H9 (cell line): ENCODE measurements at regions not wholly inside any gene's neighbourhood (a gene's known extent, or its start where the extent isn't known, plus 50 kb on each side); places are given as distances from the start of the nearest gene placed in this dataset.
A peak's percentile ranks its signal among the peaks of the same experiment; 100 is the strongest.

ENCODE experiments used
- DNase-seq: peaks from one replicate; pipeline ENCODE4 v3.0.0-alpha.2; 2017
- H2AFZ ChIP-seq: one replicate; pipeline ENCODE4 v1.6.1; 2013; ENCODE audit warnings: mild to moderate bottlenecking, low read length, control low read depth, moderate library complexity
- H2AK5ac ChIP-seq: 2 replicates; pipeline ENCODE4 v1.6.1; 2013; ENCODE audit warnings: low read length, control low read depth, mixed read lengths; ENCODE audit not compliant: insufficient read length
- H2BK120ac ChIP-seq: one replicate; pipeline ENCODE4 v1.6.1; 2013; ENCODE audit warnings: low read depth, mild to moderate bottlenecking, low read length, control low read depth, inconsistent platforms; ENCODE audit not compliant: poor library complexity, severe bottlenecking
- H2BK12ac ChIP-seq: 2 replicates; pipeline ENCODE4 v1.6.1; 2013; ENCODE audit warnings: low read length, control low read depth, mixed read lengths, low read depth; ENCODE audit not compliant: insufficient read length
- H2BK15ac ChIP-seq: 2 replicates; pipeline ENCODE4 v1.6.1; 2013; ENCODE audit warnings: low read depth, low read length, control low read depth
- H2BK20ac ChIP-seq: one replicate; pipeline ENCODE4 v1.6.1; 2013; ENCODE audit warnings: low read depth, mild to moderate bottlenecking, low read length, control low read depth, inconsistent platforms; ENCODE audit not compliant: poor library complexity, severe bottlenecking
- H2BK5ac ChIP-seq: 2 replicates; pipeline ENCODE4 v1.6.1; 2013; ENCODE audit warnings: low read length, control low read depth, mixed read lengths; ENCODE audit not compliant: insufficient read length
- H3K14ac ChIP-seq: 2 replicates; pipeline ENCODE4 v1.6.1; 2013; ENCODE audit warnings: low read length, control low read depth; ENCODE audit not compliant: insufficient read depth
- H3K18ac ChIP-seq: 2 replicates; pipeline ENCODE4 v1.6.1; 2013; ENCODE audit warnings: low read depth, mild to moderate bottlenecking, mixed read lengths, low read length, control low read depth; ENCODE audit not compliant: insufficient read length
- H3K23ac ChIP-seq: 2 replicates; pipeline ENCODE4 v1.6.1; 2013; ENCODE audit warnings: low read length, control low read depth, mixed read lengths, low read depth; ENCODE audit not compliant: insufficient read length
- H3K23me2 ChIP-seq: 2 replicates; pipeline ENCODE4 v1.6.1; 2013; ENCODE audit warnings: low read depth, mild to moderate bottlenecking, mixed read lengths, low read length, control low read depth; ENCODE audit not compliant: insufficient read length, poor library complexity, severe bottlenecking
- H3K27ac ChIP-seq: 2 replicates; pipeline ENCODE4 v1.5.1; 2013; ENCODE audit warnings: low read length, control low read depth, mixed read lengths, low read depth; ENCODE audit not compliant: insufficient read length
- H3K27me3 ChIP-seq: 2 replicates; pipeline ENCODE4 v1.6.1; 2013; ENCODE audit warnings: low read length, control low read depth, inconsistent platforms; ENCODE audit not compliant: insufficient read depth
- H3K4ac ChIP-seq: 2 replicates; pipeline ENCODE4 v1.6.1; 2013; ENCODE audit warnings: low read depth, mild to moderate bottlenecking, control low read depth, inconsistent platforms, low read length, moderate library complexity
- H3K4me1 ChIP-seq: 2 replicates; pipeline ENCODE4 v1.6.1; 2013; ENCODE audit warnings: low read length, control low read depth, inconsistent platforms; ENCODE audit not compliant: insufficient read depth
- H3K4me2 ChIP-seq: 2 replicates; pipeline ENCODE4 v1.6.1; 2013; ENCODE audit warnings: low read length, control low read depth, mixed read lengths; ENCODE audit not compliant: insufficient read length, insufficient read depth
- H3K56ac ChIP-seq: 2 replicates; pipeline ENCODE4 v1.6.1; 2013; ENCODE audit warnings: low read depth, mild to moderate bottlenecking, mixed read lengths, low read length, control low read depth; ENCODE audit not compliant: insufficient read length
- H3K79me1 ChIP-seq: 2 replicates; pipeline ENCODE4 v1.6.1; 2013; ENCODE audit warnings: low read depth, mild to moderate bottlenecking, moderate library complexity, low read length, control low read depth, inconsistent platforms; ENCODE audit not compliant: insufficient read depth, poor library complexity, severe bottlenecking
- H3K79me2 ChIP-seq: 2 replicates; pipeline ENCODE4 v1.6.1; 2013; ENCODE audit warnings: low read length, control low read depth, inconsistent platforms; ENCODE audit not compliant: insufficient read depth
- H3K9ac ChIP-seq: 2 replicates; pipeline ENCODE4 v1.6.1; 2013; ENCODE audit warnings: low read length, control low read depth, mixed read lengths; ENCODE audit not compliant: insufficient read length; ENCODE audit errors: extremely low read depth
- H3K9me3 ChIP-seq: one replicate; pipeline ENCODE4 v1.6.1; 2013; ENCODE audit warnings: low read depth, low read length, inconsistent platforms; ENCODE audit not compliant: control insufficient read depth
- H3T11ph ChIP-seq: one replicate; pipeline ENCODE4 v1.6.1; 2013; ENCODE audit warnings: mild to moderate bottlenecking, low read length, control low read depth, inconsistent platforms
- H4K20me1 ChIP-seq: one replicate; pipeline ENCODE4 v1.6.1; 2013; ENCODE audit not compliant: control insufficient read depth, insufficient read length, insufficient read depth
- H4K5ac ChIP-seq: 2 replicates; pipeline ENCODE4 v1.6.1; 2013; ENCODE audit warnings: low read depth, mild to moderate bottlenecking, mixed read lengths, low read length, control low read depth; ENCODE audit not compliant: insufficient read length
- H4K8ac ChIP-seq: replicated peaks from 2 replicates; pipeline ENCODE4 v1.6.1; 2013; ENCODE audit warnings: low read length, control low read depth, mixed read lengths, low read depth; ENCODE audit not compliant: insufficient read length
- H4K91ac ChIP-seq: 2 replicates; pipeline ENCODE4 v1.6.1; 2013; ENCODE audit warnings: low read depth, mild to moderate bottlenecking, moderate library complexity, mixed read lengths, low read length, control low read depth; ENCODE audit not compliant: insufficient read length
- H3K27ac Mint-ChIP-seq, 3 experiments: 2 replicates in 2 of 3; 3 replicates in 1 of 3; pipeline ENCODE4 v1.8.0; 2020 to 2021; ENCODE audit warnings: mixed read lengths in 3 of 3, mild to moderate bottlenecking in 1 of 3, moderate library complexity in 1 of 3
- H3K27me3 Mint-ChIP-seq: 2 replicates; pipeline ENCODE4 v1.8.0; 2021; ENCODE audit warnings: low read depth, mild to moderate bottlenecking, moderate library complexity, mixed read lengths
- H3K36me3 Mint-ChIP-seq, 3 experiments: 2 replicates in 2 of 3; 3 replicates in 1 of 3; pipeline ENCODE4 v1.8.0; 2020 to 2021; ENCODE audit warnings: low read depth in 3 of 3, mixed read lengths in 3 of 3; ENCODE audit not compliant: insufficient read depth in 1 of 3
- H3K4me1 Mint-ChIP-seq, 2 experiments: 2 replicates each; pipeline ENCODE4 v1.8.0; 2020; ENCODE audit warnings: mixed read lengths in 2 of 2
- H3K4me3 Mint-ChIP-seq, 2 experiments: 2 replicates in 1 of 2; 3 replicates in 1 of 2; pipeline ENCODE4 v1.8.0; 2020 to 2021; ENCODE audit warnings: mild to moderate bottlenecking in 2 of 2, mixed read lengths in 2 of 2, moderate library complexity in 1 of 2
- H3K9me3 Mint-ChIP-seq, 2 experiments: 2 replicates in 1 of 2; 3 replicates in 1 of 2; pipeline ENCODE4 v1.8.0; 2020; ENCODE audit warnings: mild to moderate bottlenecking in 2 of 2, mixed read lengths in 2 of 2, moderate library complexity in 1 of 2
- CTCF ChIP-seq: fragments of 200-600 bp; sonication (generic); conservative IDR thresholded peaks from 3 replicates; pipeline ENCODE4 v1.8.0; 2021; ENCODE audit warnings: antibody characterized with exemption, mild to moderate bottlenecking
- WGBS: extraction: QIAGEN DNeasy Blood & Tissue Kit; methylation state at CpG from one replicate; pipeline ENCODE4 v1.1.7; 2013; ENCODE audit warnings: missing lambda C conversion rate, low lambda C conversion rate, mixed read lengths; ENCODE audit not compliant: insufficient read length; ENCODE audit errors: extremely low coverage; 5-methylcytosine and 5-hydroxymethylcytosine counted together

- no peaks in the 10 kb centered on the region for H3K79me1 ChIP-seq
- no peak overlapping the region for H2AK5ac ChIP-seq
- no peak overlapping the region for H4K8ac ChIP-seq
- no CpG with 5 or more reads among the region's 8 CpGs for WGBS
- H3K23me2 ChIP-seq: no peaks in the 10 kb centered on the region
- no peak overlapping the region for H3K27ac ChIP-seq
- no peak overlapping the region for H2AFZ ChIP-seq
- TF ChIP-seq CTCF: no peak
- H3K4me2 ChIP-seq: no peak overlapping the region
- Mint-ChIP-seq H3K4me1 (peaks cover 2 to 14% of the 10 kb centered on the region in 2 experiments; a peak in 2 of 4 replicates), H3K27me3 (no peaks in the 10 kb centered on the region; the same call in 1 of the 2 replicates), H3K27ac (0 out of 7 replicates have a peak overlapping the region, but pooled peaks of 1 of the 3 experiments have one; percentile 36), H3K4me3 (no peak overlapping the region), H3K9me3 (peaks cover 42 to 44% of the 10 kb centered on the region in 2 experiments), H3K36me3 (peaks cover 21 to 44% (median 22%) of the 10 kb centered on the region in 3 experiments)
- no peaks in the 10 kb centered on the region for H3K4me1 ChIP-seq
- DNase-seq: no peak
- no peak overlapping the region for H3T11ph ChIP-seq
- no peak overlapping the region for H3K18ac ChIP-seq
- no peaks in the 10 kb centered on the region for H3K79me2 ChIP-seq
- no peak overlapping the region for H3K23ac ChIP-seq
- H4K20me1 ChIP-seq: no peaks in the 10 kb centered on the region
- H2BK12ac ChIP-seq: no peak overlapping the region
- H3K9ac ChIP-seq: no peak overlapping the region
- H3K9me3 ChIP-seq: no peaks in the 10 kb centered on the region
- no peak overlapping the region for H4K91ac ChIP-seq
- no peak overlapping the region for H2BK5ac ChIP-seq
- no peak overlapping the region for H4K5ac ChIP-seq
- H2BK15ac ChIP-seq: no peak overlapping the region
- H2BK120ac ChIP-seq: no peak overlapping the region
- no peaks in the 10 kb centered on the region for H3K27me3 ChIP-seq
- H2BK20ac ChIP-seq: no peak overlapping the region
- H3K4ac ChIP-seq: no peak overlapping the region
- no peak overlapping the region for H3K14ac ChIP-seq
- H3K56ac ChIP-seq: no peak overlapping the region
Observed at GRCh38 chr6:169020821-169021220, 232.8 kb downstream of the THBS2 start.
